ENCODE measurements at regions not wholly inside any gene's neighbourhood (a gene's known extent, or its start where the extent isn't known, plus 50 kb on each side); places are given as distances from the start of the nearest gene placed in this dataset.

DNA sequence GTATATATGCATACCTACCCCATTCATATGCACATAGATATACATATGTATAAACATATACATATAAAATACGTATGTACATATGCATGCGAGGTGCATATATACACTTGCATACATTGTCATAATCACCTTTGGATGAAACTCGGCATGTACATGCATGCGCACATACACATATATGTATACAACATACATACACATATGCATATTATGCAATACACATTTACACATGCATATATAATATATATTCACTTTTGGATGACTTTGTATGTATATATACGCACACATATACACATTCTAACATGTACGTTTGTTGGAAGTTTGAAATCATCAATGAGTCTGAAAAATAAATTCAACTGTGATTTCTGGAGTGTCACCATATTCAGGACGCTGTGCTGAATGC lies 401.6 kb upstream of the TBX3 start:
- Mint-ChIP-seq H3K4me3 (no peak overlapping the region), H3K4me1 (ENCODE audit: low read depth) (no peaks in the 10 kb centered on the region), H3K36me3 (no peaks in the 10 kb centered on the region), H3K27ac (no peak overlapping the region), H3K9me3 (peaks cover 10% of the 10 kb centered on the region), H3K27me3 (no peaks in the 10 kb centered on the region)
- ChIA-PET CTCF (no interaction called here), POLR2A (no interaction called here)
- intact Hi-C loops (cut with micrococcal nuclease): no loop called here
- DNase-seq: no peak

- Mint-ChIP-seq H3K27ac (no peak overlapping the region), H3K4me3 (no peak overlapping the region), H3K27me3 (no peaks in the 10 kb centered on the region), H3K36me3 (no peaks in the 10 kb centered on the region), H3K9me3 (peaks cover 2% of the 10 kb centered on the region), H3K4me1 (ENCODE audit: low read depth) (no peaks in the 10 kb centered on the region)
- ChIA-PET CTCF (no interaction called here), POLR2A (no interaction called here)
- no peak for DNase-seq
- intact Hi-C loops (cut with micrococcal nuclease): no loop called here
Observed at GRCh38 chr12:115079760-115080159, 395.8 kb upstream of the TBX3 start.

DNA sequence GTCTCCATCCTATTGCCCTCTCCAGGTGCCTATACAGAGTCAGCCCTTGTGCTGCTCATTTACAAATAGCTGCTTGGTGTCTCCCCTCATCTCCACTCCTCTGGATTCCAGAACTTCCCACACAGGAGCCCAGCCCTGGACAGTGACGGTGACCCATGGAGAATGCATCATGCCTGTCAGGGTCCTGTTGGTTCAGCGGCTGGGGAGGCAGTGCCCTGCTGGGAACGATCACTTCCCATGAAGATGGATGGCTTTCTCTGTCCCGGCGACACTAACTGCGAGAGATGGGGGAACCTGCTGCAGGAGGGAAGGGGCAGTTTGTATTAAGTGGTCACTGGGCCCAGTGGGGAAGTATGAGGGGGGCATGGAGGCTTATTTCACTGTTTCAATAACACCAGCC lies 395.0 kb upstream of the TBX3 start:
- intact Hi-C loops (cut with micrococcal nuclease): no loop called here
- H3K4me1 Mint-ChIP-seq (ENCODE audit: low read depth): no peaks in the 10 kb centered on the region
- no peak overlapping the region for H3K27ac Mint-ChIP-seq
- H3K27me3 Mint-ChIP-seq: no peaks in the 10 kb centered on the region
- no peak overlapping the region for H3K4me3 Mint-ChIP-seq
- no peaks in the 10 kb centered on the region for H3K36me3 Mint-ChIP-seq
- POLR2A ChIA-PET: no interaction called here
- H3K9me3 Mint-ChIP-seq: peaks cover 2% of the 10 kb centered on the region
- no peak for DNase-seq
- CTCF ChIA-PET: no interaction called here

GRCh38 chr12:115078334-115078733 lies 394.4 kb upstream of the TBX3 start:
- Mint-ChIP-seq H3K4me3 (no peak overlapping the region), H3K27ac (no peak overlapping the region), H3K36me3 (no peaks in the 10 kb centered on the region), H3K27me3 (no peaks in the 10 kb centered on the region), H3K9me3 (peaks cover 2% of the 10 kb centered on the region), H3K4me1 (ENCODE audit: low read depth) (no peaks in the 10 kb centered on the region)
- CTCF ChIA-PET: no interaction called here
- intact Hi-C loops (cut with micrococcal nuclease): no loop called here
- no peak for DNase-seq
- POLR2A ChIA-PET: no interaction called here

DNA sequence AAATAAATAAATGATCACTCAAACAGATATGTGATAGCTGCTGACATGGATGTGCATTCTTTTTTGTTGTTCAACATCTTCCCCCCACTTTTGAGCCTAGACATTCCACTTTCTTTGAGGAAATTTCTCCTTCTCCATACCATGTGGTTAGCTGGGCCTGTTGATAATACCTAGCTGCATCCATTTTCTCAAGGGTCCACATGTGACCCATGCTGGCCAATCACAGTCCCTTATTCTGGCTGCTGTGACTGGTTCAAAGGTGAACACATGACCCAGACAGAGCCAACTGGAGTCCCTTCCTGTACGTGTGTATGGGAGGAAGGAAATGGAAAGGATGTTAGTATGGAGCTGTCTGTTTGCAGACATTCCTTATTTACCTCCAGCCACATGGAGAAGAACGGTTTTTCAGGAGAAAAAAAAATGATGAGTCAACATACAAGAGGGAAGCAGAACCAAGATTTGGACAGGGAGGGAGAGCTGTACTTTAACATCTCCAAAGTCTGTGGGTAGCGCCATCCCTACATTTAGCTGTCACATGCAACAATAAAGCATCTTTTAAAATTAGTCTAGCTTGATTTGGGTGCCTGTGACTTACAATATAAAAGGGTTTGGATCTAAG lies 391.7 kb upstream of the TBX3 start:
- no peak overlapping the region for H3K4me3 Mint-ChIP-seq
- H3K27me3 Mint-ChIP-seq: no peaks in the 10 kb centered on the region
- POLR2A ChIA-PET: interaction anchor here (0.6 kb wide), 1 partner anchor 801 kb away, joined by 6 read pairs; no protein-coding TSS in a partner anchor
- no peaks in the 10 kb centered on the region for H3K4me1 Mint-ChIP-seq (ENCODE audit: low read depth)
- DNase-seq: no peak
- H3K9me3 Mint-ChIP-seq: peaks cover 5% of the 10 kb centered on the region
- H3K27ac Mint-ChIP-seq: no peak overlapping the region
- CTCF ChIA-PET: no interaction called here
- H3K36me3 Mint-ChIP-seq: no peaks in the 10 kb centered on the region
- intact Hi-C loops (cut with micrococcal nuclease): no loop called here

DNA sequence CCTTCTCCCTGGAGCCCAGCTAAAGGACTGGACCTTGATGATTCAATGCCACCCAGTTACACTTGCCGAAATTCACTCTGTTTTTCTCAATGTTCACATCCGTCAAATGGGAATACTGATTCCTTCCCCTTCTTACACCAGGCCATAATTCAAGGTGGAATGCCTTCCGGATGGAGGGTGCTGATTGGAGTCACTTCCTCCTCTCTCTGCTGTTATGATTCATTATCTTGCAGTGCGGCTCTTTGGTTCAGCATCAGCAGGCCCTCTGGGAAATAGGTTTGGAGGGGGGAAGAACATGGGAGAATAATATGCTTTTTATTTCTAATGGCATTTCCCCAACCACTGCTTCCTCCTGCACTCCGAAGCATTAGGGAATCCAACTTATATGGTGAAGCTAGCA lies 390.6 kb upstream of the TBX3 start:
- DNase-seq: no peak
- H3K9me3 Mint-ChIP-seq: peaks cover 5% of the 10 kb centered on the region
- no peak overlapping the region for H3K4me3 Mint-ChIP-seq
- no peaks in the 10 kb centered on the region for H3K36me3 Mint-ChIP-seq
- H3K4me1 Mint-ChIP-seq (ENCODE audit: low read depth): no peaks in the 10 kb centered on the region
- H3K27ac Mint-ChIP-seq: no peak overlapping the region
- H3K27me3 Mint-ChIP-seq: no peaks in the 10 kb centered on the region
- intact Hi-C loops (cut with micrococcal nuclease): no loop called here
- CTCF ChIA-PET: no interaction called here
- POLR2A ChIA-PET: no interaction called here

DNA sequence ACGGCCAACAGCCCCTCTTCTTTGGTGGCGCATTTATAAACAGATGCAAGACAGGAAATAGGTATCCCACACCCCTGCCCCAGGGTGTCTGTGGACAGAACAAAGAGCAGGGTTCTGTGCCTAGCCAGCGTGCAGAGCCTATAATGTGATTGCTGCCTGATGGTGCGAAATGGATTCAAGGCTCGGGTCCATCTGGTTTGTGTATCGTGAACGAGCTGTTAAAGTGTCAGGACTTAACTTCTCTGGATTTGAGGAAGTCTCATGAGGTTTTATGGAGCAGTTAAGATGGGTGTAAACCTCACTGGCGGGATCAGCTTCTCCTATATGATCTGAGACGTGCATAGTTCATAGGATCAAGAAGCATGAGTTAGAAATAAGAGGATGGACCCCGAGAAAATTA lies 388.7 kb upstream of the TBX3 start:
- Mint-ChIP-seq H3K27me3 (no peaks in the 10 kb centered on the region), H3K4me3 (no peak overlapping the region), H3K27ac (no peak overlapping the region), H3K4me1 (ENCODE audit: low read depth) (no peaks in the 10 kb centered on the region), H3K36me3 (no peaks in the 10 kb centered on the region), H3K9me3 (peaks cover 3% of the 10 kb centered on the region)
- ChIA-PET CTCF (no interaction called here), POLR2A (no interaction called here)
- no peak for DNase-seq
- intact Hi-C loops (cut with micrococcal nuclease): no loop called here

- Mint-ChIP-seq H3K27ac (no peak overlapping the region), H3K9me3 (peaks cover 3% of the 10 kb centered on the region), H3K4me1 (ENCODE audit: low read depth) (no peaks in the 10 kb centered on the region), H3K27me3 (no peaks in the 10 kb centered on the region), H3K36me3 (no peaks in the 10 kb centered on the region), H3K4me3 (no peak overlapping the region)
- no peak for DNase-seq
- ChIA-PET CTCF (no interaction called here), POLR2A (no interaction called here)
- intact Hi-C loops (cut with micrococcal nuclease): no loop called here
Observed at GRCh38 chr12:115070313-115070712, 386.3 kb upstream of the TBX3 start.

GRCh38 chr12:115064296-115064695 lies 380.3 kb upstream of the TBX3 start:
- POLR2A ChIA-PET: no interaction called here
- H3K36me3 Mint-ChIP-seq: no peaks in the 10 kb centered on the region
- intact Hi-C loops (cut with micrococcal nuclease): no loop called here

DNA sequence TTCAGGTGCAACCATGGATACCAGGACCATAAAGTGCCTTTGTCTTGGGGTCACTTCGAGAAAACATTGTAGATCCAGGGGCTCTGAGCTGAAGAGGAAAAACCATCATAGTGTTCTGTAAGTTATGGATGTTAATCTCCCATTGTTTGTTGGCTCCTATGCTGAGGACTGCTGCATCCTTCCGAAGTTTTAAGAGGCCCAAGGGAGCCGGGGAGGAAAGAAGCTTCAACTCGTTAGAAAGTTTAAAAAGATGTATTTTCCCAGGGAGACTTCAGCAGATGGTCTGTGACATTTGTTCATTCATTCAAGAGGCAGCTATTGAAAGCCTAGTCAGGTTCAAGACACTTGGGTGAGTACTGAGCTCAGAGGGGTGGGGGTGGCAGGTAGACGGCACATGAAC lies 378.8 kb upstream of the TBX3 start:
- no peak for DNase-seq
- H3K36me3 Mint-ChIP-seq: no peaks in the 10 kb centered on the region
- CTCF ChIA-PET: no interaction called here
- no peak overlapping the region for H3K4me3 Mint-ChIP-seq
- POLR2A ChIA-PET: no interaction called here
- intact Hi-C loops (cut with micrococcal nuclease): no loop called here
- H3K27ac Mint-ChIP-seq: no peak overlapping the region
- no peaks in the 10 kb centered on the region for H3K27me3 Mint-ChIP-seq
- H3K4me1 Mint-ChIP-seq (ENCODE audit: low read depth): no peaks in the 10 kb centered on the region
- H3K9me3 Mint-ChIP-seq: peaks cover 7% of the 10 kb centered on the region

More at GRCh38 chr12:115064296-115064695, 380.3 kb upstream of the TBX3 start:
- Mint-ChIP-seq H3K4me3 (no peak overlapping the region), H3K4me1 (ENCODE audit: low read depth) (no peaks in the 10 kb centered on the region), H3K9me3 (peaks cover 7% of the 10 kb centered on the region), H3K27ac (no peak overlapping the region), H3K27me3 (no peaks in the 10 kb centered on the region)
- CTCF ChIA-PET: no interaction called here
- no peak for DNase-seq

DNA sequence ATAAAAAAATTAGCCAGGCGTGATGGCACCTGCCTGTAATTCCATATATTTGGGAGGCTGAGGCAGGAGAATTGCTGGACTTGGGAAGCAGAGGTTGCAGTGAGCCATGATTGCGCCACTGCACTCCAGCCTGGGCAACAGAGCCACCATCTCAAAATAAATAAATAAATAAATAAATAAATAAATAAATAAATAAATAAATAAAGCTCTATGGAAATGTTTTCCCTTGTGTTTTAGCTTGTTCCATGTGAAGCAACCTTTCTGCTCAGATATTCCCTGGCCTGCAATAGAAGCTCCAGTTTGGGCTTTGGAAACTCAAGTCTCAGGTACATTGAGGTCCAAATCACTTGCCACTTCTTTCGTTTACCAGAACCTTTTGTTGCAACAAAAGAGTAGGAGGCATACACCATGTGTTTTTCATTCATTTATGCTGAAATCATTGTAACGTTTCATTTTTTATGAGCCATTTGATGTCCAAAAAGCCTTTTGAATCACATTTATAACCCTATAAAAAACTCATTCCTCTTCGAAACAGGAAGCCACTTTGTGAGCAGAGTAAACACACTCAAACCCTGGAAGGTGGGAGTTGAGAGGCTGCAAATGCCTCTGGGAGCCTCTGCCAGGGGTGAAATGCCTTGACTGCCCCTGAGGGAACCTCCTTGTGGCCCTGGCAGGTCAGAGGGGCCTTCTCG lies 376.6 kb upstream of the TBX3 start:
- H3K4me1 Mint-ChIP-seq (ENCODE audit: low read depth): no peaks in the 10 kb centered on the region
- intact Hi-C loops (cut with micrococcal nuclease): no loop called here
- H3K4me3 Mint-ChIP-seq: no peak overlapping the region
- DNase-seq: no peak
- peaks cover 7% of the 10 kb centered on the region for H3K9me3 Mint-ChIP-seq
- no peaks in the 10 kb centered on the region for H3K36me3 Mint-ChIP-seq
- ChIA-PET POLR2A (no interaction called here), CTCF (no interaction called here)
- no peak overlapping the region for H3K27ac Mint-ChIP-seq
- H3K27me3 Mint-ChIP-seq: no peaks in the 10 kb centered on the region

DNA sequence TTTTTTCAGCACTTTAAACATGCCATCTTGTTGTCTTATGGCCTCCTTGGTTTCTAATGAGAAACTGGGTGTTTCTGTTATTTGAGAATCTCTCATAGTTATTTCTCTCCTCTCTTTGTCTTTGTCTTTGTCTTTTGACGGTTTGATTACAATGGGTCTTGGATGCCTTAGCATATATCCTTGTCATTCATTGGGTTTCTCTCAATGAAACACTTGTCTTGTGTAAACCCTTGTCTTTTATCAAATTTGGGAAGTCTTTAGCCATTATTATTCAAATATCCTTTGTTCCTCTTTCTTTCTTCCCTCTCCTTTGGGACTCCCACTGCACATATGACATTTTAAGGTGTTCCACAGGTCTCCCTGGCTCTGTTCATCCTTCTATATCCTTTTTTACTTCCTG lies 373.5 kb upstream of the TBX3 start:
- no peak overlapping the region for H3K4me3 Mint-ChIP-seq
- intact Hi-C loops (cut with micrococcal nuclease): no loop called here
- no peaks in the 10 kb centered on the region for H3K27me3 Mint-ChIP-seq
- no peak for DNase-seq
- CTCF ChIA-PET: no interaction called here
- POLR2A ChIA-PET: no interaction called here
- no peak overlapping the region for H3K27ac Mint-ChIP-seq
- no peaks in the 10 kb centered on the region for H3K4me1 Mint-ChIP-seq (ENCODE audit: low read depth)
- no peaks in the 10 kb centered on the region for H3K36me3 Mint-ChIP-seq
- H3K9me3 Mint-ChIP-seq: peaks cover 8% of the 10 kb centered on the region

GRCh38 chr12:115051378-115051777 lies 367.4 kb upstream of the TBX3 start:
- DNase-seq: no peak
- H3K4me3 Mint-ChIP-seq: no peak overlapping the region
- H3K4me1 Mint-ChIP-seq (ENCODE audit: low read depth): no peaks in the 10 kb centered on the region
- intact Hi-C loops (cut with micrococcal nuclease): no loop called here
- H3K27me3 Mint-ChIP-seq: no peaks in the 10 kb centered on the region
- POLR2A ChIA-PET: no interaction called here
- peaks cover 11% of the 10 kb centered on the region for H3K9me3 Mint-ChIP-seq
- H3K36me3 Mint-ChIP-seq: no peaks in the 10 kb centered on the region
- CTCF ChIA-PET: no interaction called here
- no peak overlapping the region for H3K27ac Mint-ChIP-seq
